Gastrocnemius medialis (tissue), 4 donors: ENCODE measurements at regions not wholly inside any gene's neighbourhood (a gene's known extent, or its start where the extent isn't known, plus 50 kb on each side); places are given as distances from the start of the nearest gene placed in this dataset.

ENCODE experiments used
- CTCF ChIP-seq, 5 experiments: fragments of 450-650 bp in 3 of 5; fragments of 200-600 bp in 2 of 5; sonication (generic) in 2 of 5; IDR thresholded peaks in 4 of 5; conservative IDR thresholded peaks in 1 of 5; 1 replicate in 4 of 5; 2 replicates in 1 of 5; pipeline ENCODE4 v1.5.1; 2016 to 2019; ENCODE audit warnings: antibody characterized with exemption in 5 of 5, mild to moderate bottlenecking in 3 of 5, moderate library complexity in 3 of 5
- POLR2A ChIP-seq, 2 donors: fragments of 450-650 bp; IDR thresholded peaks; one replicate each; pipeline ENCODE4 v1.6.1; 2017; ENCODE audit warnings: antibody characterized with exemption in 2 of 2, mild to moderate bottlenecking in 2 of 2, moderate library complexity in 2 of 2

GRCh38 chr3:159221335-159221734, 419.5 kb downstream of the MFSD1 start:
- TF ChIP-seq CTCF (IDR thresholded peaks at IDR 0.05 in 4 of 5, conservative IDR thresholded peaks at IDR 0.05 in 1 of 5): no peak
- TF ChIP-seq POLR2A (IDR thresholded peaks at IDR 0.05): no peak
